GM18868 (cell line): ENCODE measurements at regions not wholly inside any gene's neighbourhood (a gene's known extent, or its start where the extent isn't known, plus 50 kb on each side); places are given as distances from the start of the nearest gene placed in this dataset.

ENCODE experiments used
- ATAC-seq: cut with Tn5 transposase; IDR thresholded peaks from one replicate; pipeline ENCODE4 v1.9.1; 2021; ENCODE audit warnings: mild to moderate bottlenecking, moderate library complexity; ENCODE audit not compliant: unreplicated experiment

DNA sequence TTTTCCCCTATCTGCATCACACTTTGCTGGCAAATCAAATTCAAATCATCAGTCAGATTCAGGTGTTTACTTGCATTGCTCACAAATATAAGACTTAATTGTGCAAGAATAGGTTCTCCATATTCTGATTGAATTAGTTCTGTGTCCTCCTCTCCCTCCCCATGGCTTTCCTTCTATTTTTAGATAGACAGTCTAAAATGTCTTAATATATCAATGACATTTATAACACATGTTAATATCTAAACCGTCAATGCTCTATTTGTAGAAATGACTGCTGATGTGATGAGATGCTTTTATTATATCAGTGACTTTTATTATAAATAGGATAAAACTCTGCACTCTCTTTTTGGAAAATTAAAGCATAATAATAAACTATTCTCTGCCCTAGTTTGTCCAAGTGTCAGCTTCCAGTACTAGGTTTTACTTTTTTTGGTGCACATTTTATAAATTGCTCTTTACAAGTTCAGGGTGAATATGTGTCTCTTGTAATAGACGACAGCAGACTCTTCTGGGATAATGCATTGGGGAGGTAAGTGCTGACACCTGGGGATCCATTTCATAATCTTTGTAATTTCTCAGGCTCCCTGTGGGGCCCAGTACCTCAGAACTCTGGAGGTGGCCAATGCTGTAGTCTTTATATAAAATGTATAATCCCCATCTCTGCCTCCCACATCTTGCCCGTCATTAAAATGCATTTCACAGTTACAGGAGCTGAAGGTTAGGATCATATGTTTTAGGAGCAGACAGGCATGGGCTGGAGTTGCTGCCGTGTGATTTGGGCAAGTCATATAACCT, 321.5 kb downstream of the BRINP1 start:
- ATAC-seq, result no peak

- no peak for ATAC-seq
Measured at GRCh38 chr9:119050281-119050680, 319.0 kb downstream of the BRINP1 start.

GRCh38 chr9:119052339-119053030, 316.8 kb downstream of the BRINP1 start:
- ATAC-seq, result no peak

DNA sequence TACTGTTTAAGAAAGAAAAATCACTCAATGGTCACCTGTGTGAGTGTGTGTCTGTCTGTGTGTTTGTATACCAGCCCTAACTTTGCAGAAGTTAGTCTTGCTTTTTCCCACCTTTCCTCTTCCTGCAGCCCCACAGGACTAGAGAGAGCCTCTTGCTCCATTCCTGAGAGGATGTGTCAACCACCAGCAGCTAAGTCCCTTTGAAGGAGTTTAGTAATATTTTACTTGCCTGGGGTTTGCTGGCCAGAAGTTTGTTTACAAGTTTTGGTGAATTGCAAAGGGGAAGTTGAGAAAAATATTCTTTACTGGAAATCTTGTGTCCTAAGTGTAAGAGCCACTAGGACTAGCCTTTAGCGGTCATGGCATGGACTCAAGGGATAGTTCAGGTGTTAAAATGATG, 316.2 kb downstream of the BRINP1 start:
- no peak for ATAC-seq

- no peak for ATAC-seq
Measured at GRCh38 chr9:119060629-119061385, 308.4 kb downstream of the BRINP1 start.

- no peak for ATAC-seq
Measured at GRCh38 chr9:119071636-119072035, 297.6 kb downstream of the BRINP1 start.

DNA sequence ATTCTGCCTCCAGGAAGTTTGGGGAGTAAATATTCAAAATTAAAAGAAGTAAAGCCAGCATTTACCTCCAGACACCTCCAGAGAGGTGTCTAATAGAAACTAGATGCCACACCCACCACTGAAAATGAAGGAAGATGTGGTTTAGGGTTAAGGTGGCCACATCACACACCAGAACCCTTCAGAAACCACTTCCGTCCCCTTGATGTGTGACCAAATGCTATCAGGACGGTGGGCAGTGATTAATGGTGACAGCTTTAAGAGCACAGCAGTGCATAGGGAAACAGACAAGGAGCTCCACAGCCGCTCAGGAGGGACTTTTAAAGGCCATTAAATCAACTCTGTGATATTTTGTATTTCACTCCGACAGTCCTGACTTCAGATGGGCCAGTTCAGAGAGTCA, 295.2 kb downstream of the BRINP1 start:
- ATAC-seq, result no peak

DNA sequence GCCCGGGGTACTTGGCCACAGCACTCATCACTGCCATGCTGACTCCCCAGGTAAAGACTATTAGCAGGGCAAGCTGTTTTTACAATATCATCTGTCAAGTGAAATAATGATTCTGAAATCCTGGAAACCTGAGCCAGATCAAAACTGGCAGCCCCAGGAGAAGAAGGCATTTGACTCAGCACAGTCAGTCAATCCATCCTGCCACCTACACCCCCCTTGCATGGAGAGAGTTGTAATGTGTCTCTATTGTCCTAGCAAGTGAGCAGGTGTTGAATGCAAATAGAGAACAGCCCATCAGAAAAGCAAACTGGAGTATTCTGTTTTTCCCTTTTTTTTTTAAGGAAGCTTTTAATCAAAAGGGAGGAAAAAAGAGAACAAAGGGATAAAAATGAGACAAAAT, 291.2 kb downstream of the BRINP1 start:
- ATAC-seq, result no peak

GRCh38 chr9:119083673-119084072, 285.6 kb downstream of the BRINP1 start:
- no peak for ATAC-seq

DNA sequence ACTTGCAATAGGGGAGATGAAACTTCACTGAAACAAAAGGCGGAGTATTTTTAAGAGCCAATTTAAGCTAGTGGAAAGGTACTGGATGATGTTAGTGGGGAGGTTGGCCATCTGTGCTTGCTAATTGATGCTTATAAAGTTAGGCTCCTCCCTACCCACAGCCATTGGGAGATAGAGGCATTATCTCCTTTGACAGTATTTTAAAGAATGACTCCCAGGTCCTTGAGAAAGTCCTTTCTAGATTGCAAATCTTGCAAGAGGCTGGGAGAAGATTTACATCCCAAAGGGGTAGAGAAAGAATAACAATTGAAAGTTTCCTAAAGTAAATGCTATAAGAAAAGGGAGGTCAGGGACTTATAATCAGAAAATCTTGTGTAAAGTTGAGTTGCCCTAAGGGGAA, 282.6 kb downstream of the BRINP1 start:
- ATAC-seq, result no peak

GRCh38 chr9:119088002-119088547, 281.2 kb downstream of the BRINP1 start:
- no peak for ATAC-seq

GRCh38 chr9:119091074-119091473, 278.2 kb downstream of the BRINP1 start:
- no peak for ATAC-seq

- no peak for ATAC-seq
Measured at GRCh38 chr9:119092125-119092524, 277.1 kb downstream of the BRINP1 start.

DNA sequence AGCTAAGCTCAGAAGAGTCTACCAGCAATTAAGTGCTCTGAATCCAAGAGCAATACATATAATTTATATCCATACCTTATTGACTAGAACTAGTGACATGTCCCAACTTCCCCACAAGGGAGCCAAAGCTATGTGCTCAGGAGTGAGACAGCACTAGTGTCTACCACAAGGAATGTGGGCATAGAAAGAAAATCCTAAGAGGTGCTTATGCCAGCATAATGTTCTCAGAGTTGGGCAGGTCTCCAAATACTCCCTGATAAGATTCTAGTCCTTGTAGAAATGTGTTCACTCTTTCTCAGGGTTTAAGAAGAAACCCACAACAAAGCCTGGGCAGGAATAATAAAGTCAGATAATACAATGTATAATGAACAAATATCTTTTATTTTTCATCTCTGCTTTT, 275.1 kb downstream of the BRINP1 start:
- no peak for ATAC-seq

- no peak for ATAC-seq
Measured at GRCh38 chr9:119095072-119095471, 274.2 kb downstream of the BRINP1 start.

DNA sequence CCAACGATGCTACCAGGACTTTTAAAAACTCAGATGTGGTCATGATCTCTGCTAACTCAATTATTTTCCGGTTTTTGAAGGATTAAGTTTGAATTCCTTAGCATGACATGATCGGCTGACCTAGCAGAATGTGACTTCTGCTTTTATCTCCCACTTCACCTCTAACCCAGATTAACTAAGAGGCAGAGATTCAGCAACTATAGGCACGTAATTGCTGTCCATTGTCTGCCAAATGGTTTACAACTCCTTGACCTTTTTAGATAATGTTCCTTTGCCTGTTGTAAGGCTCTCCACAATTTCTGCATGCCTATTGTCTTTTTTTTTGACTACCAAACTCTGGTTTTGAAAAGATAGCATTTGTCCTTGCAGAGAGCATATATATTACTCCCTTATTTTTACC, 268.2 kb downstream of the BRINP1 start:
- no peak for ATAC-seq

GRCh38 chr9:119114681-119115080, 254.6 kb downstream of the BRINP1 start:
- no peak for ATAC-seq
